H1 (cell line): ENCODE measurements at regions not wholly inside any gene's neighbourhood (a gene's known extent, or its start where the extent isn't known, plus 50 kb on each side); places are given as distances from the start of the nearest gene placed in this dataset.

Experiments
- CTCF ChIA-PET: fragments of 300-600 bp; sonication (Branson Sonifier 250); formaldehyde crosslinking; loops from one replicate; lab custom pipeline; 2021; ENCODE audit not compliant: partially characterized antibody; lab: Charles Lee
- POLR2A ChIA-PET: fragments of 300-600 bp; sonication (Branson Sonifier 250); formaldehyde crosslinking; loops from one replicate; lab custom pipeline; 2021; ENCODE audit warnings: inconsistent platforms; ENCODE audit not compliant: partially characterized antibody; lab: Charles Lee
- DNase-seq, 2 experiments: peaks; one replicate each; pipeline versions ENCODE4 v3.0.0 to v3.0.0-alpha.2; 2010 to 2022; ENCODE audit warnings: low spot score in 2 of 2, low read depth in 1 of 2, mixed read lengths in 1 of 2
- FAIRE-seq: peaks from 2 replicates; lab custom pipeline; 2011; peaks lifted over from hg19 to GRCh38; lab: Jason Lieb, UNC
- H2AFZ ChIP-seq: 2 replicates; pipeline ENCODE4 v1.8.1; 2012; ENCODE audit warnings: low read length, inconsistent platforms
- H2AK5ac ChIP-seq: 2 replicates; pipeline ENCODE4 v1.6.1; 2013; ENCODE audit warnings: low read depth, low read length
- H2BK120ac ChIP-seq: replicated peaks from 2 replicates; pipeline ENCODE3; 2013; ENCODE audit warnings: low read depth, low read length, inconsistent platforms
- H2BK12ac ChIP-seq: 2 replicates; pipeline ENCODE4 v1.6.1; 2013; ENCODE audit warnings: low read depth, low read length
- H2BK15ac ChIP-seq: 2 replicates; pipeline ENCODE4 v1.6.1; 2013; ENCODE audit warnings: low read length
- H2BK20ac ChIP-seq: 2 replicates; pipeline ENCODE4 v1.6.1; 2013; ENCODE audit warnings: low read length
- H2BK5ac ChIP-seq: 2 replicates; pipeline ENCODE4 v1.6.1; 2013; ENCODE audit warnings: low read depth, low read length
- H3K14ac ChIP-seq: 2 replicates; pipeline ENCODE4 v1.6.1; 2013; ENCODE audit warnings: inconsistent platforms; ENCODE audit not compliant: insufficient read length
- H3K18ac ChIP-seq: 2 replicates; pipeline ENCODE4 v1.6.1; 2013; ENCODE audit warnings: low read length; ENCODE audit errors: extremely low read depth
- H3K23ac ChIP-seq: 2 replicates; pipeline ENCODE4 v1.6.1; 2013; ENCODE audit warnings: inconsistent platforms; ENCODE audit not compliant: insufficient read length
- H3K23me2 ChIP-seq: 2 replicates; pipeline ENCODE4 v1.6.1; 2013; ENCODE audit warnings: low read depth, low read length
- H3K27ac ChIP-seq: 2 replicates; pipeline ENCODE4 v1.6.1; 2011; ENCODE audit warnings: low read depth, low read length, inconsistent platforms
- H3K27me3 ChIP-seq, 4 experiments: replicated peaks in 1 of 4; 1 replicate in 1 of 4; 2 replicates in 3 of 4; pipeline versions ENCODE4 v1.6.1 to v1.8.1; 2011 to 2013; ENCODE audit warnings: low read length in 3 of 4, mild to moderate bottlenecking in 3 of 4, inconsistent platforms in 2 of 4, mixed read lengths in 2 of 4, moderate library complexity in 1 of 4; ENCODE audit not compliant: control insufficient read depth in 3 of 4, insufficient read depth in 3 of 4; ENCODE audit errors: extremely low read depth in 1 of 4
- H3K36me3 ChIP-seq, 4 experiments: 2 replicates each; pipeline versions ENCODE4 v1.6.1 to v1.8.1; 2011 to 2013; ENCODE audit warnings: mild to moderate bottlenecking in 4 of 4, low read length in 3 of 4, moderate library complexity in 2 of 4, control low read depth in 1 of 4, inconsistent platforms in 1 of 4; ENCODE audit not compliant: insufficient read depth in 4 of 4, control insufficient read depth in 2 of 4
- H3K4ac ChIP-seq: replicated peaks from 2 replicates; pipeline ENCODE3; 2013; ENCODE audit warnings: low read length, low read depth, mixed read lengths, inconsistent platforms; ENCODE audit not compliant: insufficient read length
- H3K4me1 ChIP-seq, 4 experiments: replicated peaks in 1 of 4; 1 replicate in 1 of 4; 2 replicates in 3 of 4; pipeline versions ENCODE4 v1.6.1 to v1.8.1; 2011 to 2013; ENCODE audit warnings: low read length in 3 of 4, inconsistent platforms in 2 of 4, mixed read lengths in 1 of 4; ENCODE audit not compliant: insufficient read depth in 4 of 4, control insufficient read depth in 3 of 4
- H3K4me2 ChIP-seq, 2 experiments: 2 replicates each; pipeline versions ENCODE4 v1.6.1 to v1.8.1; 2011 to 2013; ENCODE audit warnings: low read depth in 2 of 2, low read length in 2 of 2, control low read depth in 1 of 2, inconsistent platforms in 1 of 2, mild to moderate bottlenecking in 1 of 2; ENCODE audit not compliant: insufficient read depth in 1 of 2
- H3K4me3 ChIP-seq, 4 experiments: fragments of 200-600, 300-600 bp in 1 of 4; sonication (generic), shearing (Covaris generic), sonication (Bioruptor Twin) in 1 of 4; 2 replicates each; pipeline versions ENCODE4 v1.5.1 to v1.8.1; 2011 to 2016; ENCODE audit warnings: low read length in 4 of 4, low read depth in 3 of 4, control low read depth in 2 of 4, inconsistent platforms in 2 of 4, mild to moderate bottlenecking in 2 of 4, mixed read lengths in 1 of 4, moderate library complexity in 1 of 4; ENCODE audit not compliant: insufficient read depth in 2 of 4; ENCODE audit errors: extremely low read depth in 1 of 4
- H3K56ac ChIP-seq: replicated peaks from 2 replicates; pipeline ENCODE3; 2013; ENCODE audit warnings: low read depth, mild to moderate bottlenecking, mixed read lengths, low read length, inconsistent platforms; ENCODE audit not compliant: insufficient read length
- H3K79me1 ChIP-seq: 2 replicates; pipeline ENCODE4 v1.6.1; 2013; ENCODE audit warnings: low read depth, low read length, control low read depth
- H3K79me2 ChIP-seq, 2 experiments: 2 replicates each; pipeline versions ENCODE4 v1.6.1 to v1.8.1; 2012 to 2013; ENCODE audit warnings: low read length in 2 of 2, mild to moderate bottlenecking in 2 of 2, inconsistent platforms in 1 of 2; ENCODE audit not compliant: insufficient read depth in 2 of 2, control insufficient read depth in 1 of 2
- H3K9ac ChIP-seq, 4 experiments: replicated peaks in 1 of 4; 1 replicate in 1 of 4; 2 replicates in 3 of 4; pipeline versions ENCODE4 v1.6.1 to v1.8.1; 2011 to 2013; ENCODE audit warnings: low read depth in 3 of 4, low read length in 3 of 4, control low read depth in 2 of 4, mild to moderate bottlenecking in 2 of 4, moderate library complexity in 2 of 4, inconsistent platforms in 1 of 4; ENCODE audit errors: extremely low read depth in 1 of 4
- H3K9me3 ChIP-seq, 2 experiments: 2 replicates each; pipeline versions ENCODE4 v1.6.1 to v1.8.1; 2012 to 2013; ENCODE audit warnings: mild to moderate bottlenecking in 2 of 2, moderate library complexity in 2 of 2, control low read depth in 1 of 2, inconsistent platforms in 1 of 2, low read depth in 1 of 2, low read length in 1 of 2, mixed read lengths in 1 of 2; ENCODE audit not compliant: insufficient read depth in 2 of 2
- H4K20me1 ChIP-seq, 2 experiments: replicated peaks in 1 of 2; 2 replicates each; pipeline versions ENCODE3 to v1.8.1; 2011 to 2013; ENCODE audit warnings: inconsistent platforms in 2 of 2, low read length in 2 of 2, mild to moderate bottlenecking in 1 of 2; ENCODE audit not compliant: insufficient read depth in 2 of 2, control insufficient read depth in 1 of 2
- H4K5ac ChIP-seq: 2 replicates; pipeline ENCODE4 v1.6.1; 2013; ENCODE audit warnings: low read length, low read depth, mixed read lengths, inconsistent platforms; ENCODE audit not compliant: insufficient read length
- H4K8ac ChIP-seq: 2 replicates; pipeline ENCODE4 v1.8.0; 2013; ENCODE audit warnings: mild to moderate bottlenecking, moderate library complexity, low read length, inconsistent platforms; ENCODE audit not compliant: insufficient read depth; ENCODE audit errors: extremely low read depth
- H4K91ac ChIP-seq: replicated peaks from 2 replicates; pipeline ENCODE3; 2013; ENCODE audit warnings: low read length, mixed read lengths, inconsistent platforms; ENCODE audit not compliant: insufficient read length
- ASH2L ChIP-seq: fragments of 200-600, 300-600 bp; sonication (generic); IDR thresholded peaks from one replicate; pipeline ENCODE4 v1.7.1; 2017; ENCODE audit warnings: low read length
- ATF2 ChIP-seq: IDR thresholded peaks from 2 replicates; pipeline ENCODE4 v1.6.1; 2012; ENCODE audit warnings: low read length, inconsistent platforms
- CREB1 ChIP-seq: IDR thresholded peaks from 2 replicates; pipeline ENCODE4 v1.6.1; 2012; ENCODE audit warnings: inconsistent platforms
- GABPA ChIP-seq: IDR thresholded peaks from 2 replicates; pipeline ENCODE4 v1.6.1; 2011; ENCODE audit warnings: mild to moderate bottlenecking, low read length, moderate library complexity, borderline replicate concordance; ENCODE audit not compliant: insufficient read depth
- KDM4A ChIP-seq: IDR thresholded peaks from one replicate; pipeline ENCODE4 v1.7.1; 2012; ENCODE audit warnings: low read depth, mild to moderate bottlenecking, moderate library complexity, low read length, inconsistent platforms; ENCODE audit not compliant: severe bottlenecking
- NANOG ChIP-seq: IDR thresholded peaks from 2 replicates; pipeline ENCODE4 v1.6.1; 2011; ENCODE audit warnings: low read length, low read depth, mild to moderate bottlenecking, inconsistent platforms; ENCODE audit not compliant: insufficient read depth, poor library complexity, severe bottlenecking
- PHF8 ChIP-seq: fragments of 200-600 bp; sonication (generic); conservative IDR thresholded peaks from 2 replicates; pipeline ENCODE4 v1.7.1; 2012; ENCODE audit warnings: low read depth, mild to moderate bottlenecking, inconsistent platforms, low read length, moderate library complexity
- RBBP5 ChIP-seq: IDR thresholded peaks from 2 replicates; pipeline ENCODE4 v1.7.1; 2012; ENCODE audit warnings: low read depth, mild to moderate bottlenecking, inconsistent platforms, low read length, moderate library complexity, borderline replicate concordance
- SP1 ChIP-seq: IDR thresholded peaks from 2 replicates; pipeline ENCODE4 v1.6.1; 2011; ENCODE audit warnings: low read depth, low read length
- TEAD4 ChIP-seq: IDR thresholded peaks from 2 replicates; pipeline ENCODE4 v1.6.1; 2012; ENCODE audit warnings: low read depth, low read length, inconsistent platforms, mixed read lengths
- USF2 ChIP-seq: IDR thresholded peaks from 2 replicates; pipeline ENCODE4 v1.6.1; 2011; ENCODE audit warnings: low read length, improper control_type of control experiment
- ZNF274 ChIP-seq: IDR thresholded peaks from 2 replicates; pipeline ENCODE4 v1.7.0; 2012; ENCODE audit warnings: low read length, borderline replicate concordance; ENCODE audit errors: extremely low read depth
- WGBS, 2 experiments: shearing (Covaris generic) in 1 of 2; methylation state at CpG; one replicate each; pipeline versions ENCODE4 v1.1.6 to v1.1.7; 2013 to 2015; ENCODE audit warnings: low lambda C conversion rate in 2 of 2, mixed read lengths in 2 of 2, inconsistent platforms in 1 of 2, low coverage in 1 of 2, missing lambda C conversion rate in 1 of 2; ENCODE audit not compliant: insufficient replicate concordance in 2 of 2, insufficient coverage in 1 of 2, insufficient read length in 1 of 2; ENCODE audit errors: extremely low coverage in 1 of 2, missing lambda C conversion rate in 1 of 2; 5-methylcytosine and 5-hydroxymethylcytosine counted together

- no peaks in the 10 kb centered on the region for H3K79me1 ChIP-seq
- H3K56ac ChIP-seq, result no peak overlapping the region
- no peak for DNase-seq
- no peaks in the 10 kb centered on the region for H4K20me1 ChIP-seq
- H3K23me2 ChIP-seq, result no peaks in the 10 kb centered on the region
- no peaks in the 10 kb centered on the region for H3K79me2 ChIP-seq
- no peaks in the 10 kb centered on the region for H3K36me3 ChIP-seq
- no peak overlapping the region for H3K14ac ChIP-seq
- no peak overlapping the region for H4K91ac ChIP-seq
- H3K4me1 ChIP-seq, result peaks cover 0 to 5% (median 2%) of the 10 kb centered on the region in 4 experiments; a peak in 2 of 7 replicates
- H4K5ac ChIP-seq, result no peak overlapping the region
- no peak overlapping the region for H3K4me2 ChIP-seq
- WGBS, 2 experiments, result 91% methylated on average over 5 of the region's 5 CpGs; no CpG with 5 or more reads in 1 of the 2 experiments
- no peak for FAIRE-seq
- H2BK15ac ChIP-seq, result 0 out of 2 replicates have a peak overlapping the region, but pooled peaks have one; percentile 48
- no peak overlapping the region for H2AFZ ChIP-seq
- H3K4me3 ChIP-seq, result no peak overlapping the region
- no peak overlapping the region for H4K8ac ChIP-seq
- H3K23ac ChIP-seq, result no peak overlapping the region
- no peak overlapping the region for H2BK20ac ChIP-seq
- H3K4ac ChIP-seq, result no peak overlapping the region
- H3K27ac ChIP-seq, result no peak overlapping the region
- no peak overlapping the region for H2AK5ac ChIP-seq
- H3K9ac ChIP-seq, result no peak overlapping the region
- ChIA-PET POLR2A (no interaction called here), CTCF (interaction anchor here (1.4 to 3.3 kb wide), 3 partner anchors 13 to 425 kb away, joined by 5 to 36 read pairs (median 26); no protein-coding TSS in a partner anchor)
- H2BK5ac ChIP-seq, result no peak overlapping the region
- no peak overlapping the region for H3K18ac ChIP-seq
- H2BK12ac ChIP-seq, result no peak overlapping the region
- H2BK120ac ChIP-seq, result no peak overlapping the region
- no peaks in the 10 kb centered on the region for H3K27me3 ChIP-seq
- H3K9me3 ChIP-seq, result no peaks in the 10 kb centered on the region
- TF ChIP-seq TEAD4 (no peak), CREB1 (no peak), GABPA (no peak), KDM4A (no peak), PHF8 (no peak), SP1 (no peak), USF2 (no peak), ATF2 (no peak), ZNF274 (no peak), NANOG (no peak), ASH2L (no peak), RBBP5 (no peak)
Measured at GRCh38 chr1:219810451-219810850, 117.9 kb downstream of the SLC30A10 start.
